ENCODE measurements at regions not wholly inside any gene's neighbourhood (a gene's known extent, or its start where the extent isn't known, plus 50 kb on each side); places are given as distances from the start of the nearest gene placed in this dataset.

- H3K4me1 ChIP-seq (ENCODE audit: control insufficient read depth in 1 of 2, insufficient read depth in 2 of 2, low read length in 2 of 2): no peaks in the 10 kb centered on the region
- BruUV-seq (replicated peaks): no TSS peak
- H3K27ac ChIP-seq (ENCODE audit: low read depth, low read length): no peak overlapping the region
- CTCF ChIA-PET: no interaction called here
- no peaks in the 10 kb centered on the region for H3K27me3 ChIP-seq (ENCODE audit: insufficient read depth, low read length)
- POLR2A ChIA-PET: no interaction called here
- H3K4me3 ChIP-seq (replicated peaks in 1 of 2; ENCODE audit: low read depth in 1 of 2, low read length in 2 of 2): no peak overlapping the region
- no peak overlapping the region for H2AFZ ChIP-seq (ENCODE audit: low read depth, low read length, poor library complexity, severe bottlenecking)
- no peak overlapping the region for H3K4me2 ChIP-seq (ENCODE audit: low read length)
- TF ChIP-seq ELF1 (IDR thresholded peaks at IDR 0.05; ENCODE audit: borderline replicate concordance, low read depth) (no peak), MAX (IDR thresholded peaks at IDR 0.05) (no peak), REST (IDR thresholded peaks at IDR 0.05; ENCODE audit: low read depth) (no peak), CEBPB (IDR thresholded peaks at IDR 0.05; ENCODE audit: low read depth) (no peak), JUND (IDR thresholded peaks at IDR 0.05) (no peak), EZH2phosphoT487 (IDR thresholded peaks at IDR 0.05; ENCODE audit: borderline replicate concordance) (no peak), RAD21 (IDR thresholded peaks at IDR 0.05; ENCODE audit: low read depth) (no peak), SRF (IDR thresholded peaks at IDR 0.05; ENCODE audit: low read depth) (no peak), SP1 (IDR thresholded peaks at IDR 0.05; ENCODE audit: low read depth) (no peak), CBX3 (IDR thresholded peaks at IDR 0.05; ENCODE audit: low read depth) (no peak), ZFX (IDR thresholded peaks at IDR 0.05) (no peak)
- TF ChIP-seq, protein P1, sequence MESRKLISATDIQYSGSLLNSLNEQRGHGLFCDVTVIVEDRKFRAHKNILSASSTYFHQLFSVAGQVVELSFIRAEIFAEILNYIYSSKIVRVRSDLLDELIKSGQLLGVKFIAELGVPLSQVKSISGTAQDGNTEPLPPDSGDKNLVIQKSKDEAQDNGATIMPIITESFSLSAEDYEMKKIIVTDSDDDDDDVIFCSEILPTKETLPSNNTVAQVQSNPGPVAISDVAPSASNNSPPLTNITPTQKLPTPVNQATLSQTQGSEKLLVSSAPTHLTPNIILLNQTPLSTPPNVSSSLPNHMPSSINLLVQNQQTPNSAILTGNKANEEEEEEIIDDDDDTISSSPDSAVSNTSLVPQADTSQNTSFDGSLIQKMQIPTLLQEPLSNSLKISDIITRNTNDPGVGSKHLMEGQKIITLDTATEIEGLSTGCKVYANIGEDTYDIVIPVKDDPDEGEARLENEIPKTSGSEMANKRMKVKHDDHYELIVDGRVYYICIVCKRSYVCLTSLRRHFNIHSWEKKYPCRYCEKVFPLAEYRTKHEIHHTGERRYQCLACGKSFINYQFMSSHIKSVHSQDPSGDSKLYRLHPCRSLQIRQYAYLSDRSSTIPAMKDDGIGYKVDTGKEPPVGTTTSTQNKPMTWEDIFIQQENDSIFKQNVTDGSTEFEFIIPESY (IDR thresholded peaks at IDR 0.05; ENCODE audit: extremely low read depth, insufficient replicate concordance, low read length): no peak
- ATAC-seq (no peak), DNase-seq (ENCODE audit: low read depth, low spot score) (no peak)
- no peaks in the 10 kb centered on the region for H3K9me2 ChIP-seq (ENCODE audit: insufficient read depth)
- H3K79me2 ChIP-seq (ENCODE audit: insufficient read depth, low read length): no peaks in the 10 kb centered on the region
- intact Hi-C loops (cut with micrococcal nuclease): no loop called here
- RAD21 ChIA-PET (ENCODE audit: low non-redundant PET in 1 of 2, low total read pairs in 2 of 2, uncharacterized antibody in 2 of 2, unreplicated experiment in 2 of 2): no interaction called here
- H3K9ac ChIP-seq (ENCODE audit: low read length): no peak overlapping the region
- no peaks in the 10 kb centered on the region for H4K20me1 ChIP-seq (ENCODE audit: insufficient read depth)
- H3K36me3 ChIP-seq (ENCODE audit: control insufficient read depth in 1 of 2, insufficient read depth in 2 of 2, low read length in 2 of 2): no peaks in the 10 kb centered on the region
- no peaks in the 10 kb centered on the region for H3K9me3 ChIP-seq (ENCODE audit: control insufficient read depth in 1 of 2, insufficient read depth in 1 of 2, low read depth in 1 of 2, low read length in 2 of 2)
These were observed 223.5 kb downstream of the CLCN4 start for GRCh38 chrX:10380300-10380699.

Data from HCT116 (cell line).